Transverse colon (tissue), 4 donors: ENCODE measurements at regions not wholly inside any gene's neighbourhood (a gene's known extent, or its start where the extent isn't known, plus 50 kb on each side); places are given as distances from the start of the nearest gene placed in this dataset.

Source experiments
- DNase-seq: peaks from one replicate; pipeline ENCODE4 v3.0.0-alpha.2; 2019
- H3K27ac ChIP-seq, 4 donors: fragments of 200-600 bp; sonication (generic); 2 replicates each; pipeline ENCODE4 v1.5.1; 2016 to 2018; ENCODE audit warnings: inconsistent platforms in 4 of 4
- H3K27me3 ChIP-seq: fragments of 200-600 bp; sonication (generic); 2 replicates; pipeline ENCODE4 v1.5.1; 2017; ENCODE audit warnings: inconsistent platforms
- H3K36me3 ChIP-seq, 4 donors: fragments of 200-600 bp; sonication (generic); 2 replicates each; pipeline ENCODE4 v1.5.1; 2017 to 2019; ENCODE audit warnings: inconsistent platforms in 4 of 4
- H3K4me1 ChIP-seq, 4 donors: fragments of 200-600 bp; sonication (generic); 2 replicates each; pipeline ENCODE4 v1.5.1; 2017 to 2020; ENCODE audit warnings: inconsistent platforms in 4 of 4
- H3K4me3 ChIP-seq, 4 donors: fragments of 200-600 bp; sonication (generic); 1 replicate in 1 of 4; 2 replicates in 3 of 4; pipeline versions ENCODE4 v1.5.1 to v1.6.1; 2017 to 2019; ENCODE audit warnings: inconsistent platforms in 4 of 4
- H3K9me3 ChIP-seq, 2 donors: fragments of 200-600 bp; sonication (generic); 2 replicates each; pipeline ENCODE4 v1.5.1; 2017 to 2019; ENCODE audit warnings: inconsistent platforms in 2 of 2
- EP300 ChIP-seq: sonication (generic); formaldehyde crosslinking; IDR thresholded peaks from one replicate; pipeline ENCODE4 v1.6.1; 2017; ENCODE audit warnings: antibody characterized with exemption, low read depth
- POLR2A ChIP-seq: fragments of 450-650 bp; IDR thresholded peaks from one replicate; pipeline ENCODE4 v1.6.1; 2016; ENCODE audit warnings: antibody characterized with exemption, mild to moderate bottlenecking, moderate library complexity
- POLR2AphosphoS5 ChIP-seq, 3 donors: sonication (generic); formaldehyde crosslinking; IDR thresholded peaks; one replicate each; pipeline ENCODE4 v1.6.1; 2016; ENCODE audit warnings: antibody characterized with exemption in 3 of 3
- WGBS, 2 donors: methylation state at CpG; one replicate each; pipeline ENCODE4 v1.1.5; 2018; ENCODE audit warnings: low coverage in 1 of 2; 5-methylcytosine and 5-hydroxymethylcytosine counted together
- in situ Hi-C, 4 donors: fragments of 200-750 bp; cut with MboI; loops; one replicate each; pipeline versions ENCODE4 v1.15.0 to v1.15.1; 2017; ENCODE audit warnings: low sequenced_read_pairs in 3 of 4, low pct_ligation_motif_present in 1 of 4, low pct_unique_long_range_greater_than_20kb in 1 of 4
- intact Hi-C: fragments of 100-400 bp; cut with DNase I; formaldehyde crosslinking; loops from one replicate; pipeline ENCODE4 v1.15.1; 2023; ENCODE audit warnings: low total_unique reads
- TF ChIP-seq, protein P1 (sequence below), 5 experiments: fragments of 200-600 bp in 3 of 5; fragments of 450-650 bp in 2 of 5; sonication (generic) in 3 of 5; IDR thresholded peaks; 1 replicate in 2 of 5; 2 replicates in 3 of 5; pipeline ENCODE4 v1.5.1; 2016 to 2017; ENCODE audit warnings: antibody characterized with exemption in 5 of 5, inconsistent platforms in 3 of 5, mild to moderate bottlenecking in 2 of 5, moderate library complexity in 1 of 5

DNA sequence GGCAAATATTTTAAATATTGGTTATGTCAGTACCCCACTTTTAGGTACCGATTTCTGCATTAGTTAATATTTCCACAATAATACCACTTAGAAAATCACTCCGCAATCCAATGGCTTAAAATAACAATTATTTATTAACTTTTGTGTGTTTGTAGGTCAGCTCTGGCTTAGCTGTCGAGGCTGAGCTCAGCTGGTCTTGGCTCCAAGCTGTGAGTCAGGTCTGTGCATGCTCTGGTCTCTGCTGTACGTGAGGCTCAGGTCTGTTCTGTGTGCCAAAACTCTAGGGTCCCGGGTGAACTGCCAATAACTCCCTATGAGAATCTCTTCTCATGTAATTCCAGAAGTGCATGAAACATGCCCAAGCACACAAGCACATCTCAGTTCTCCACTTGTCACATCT lies 245.8 kb upstream of the GK2 start:
- H3K36me3 ChIP-seq = no peaks in the 10 kb centered on the region
- no peaks in the 10 kb centered on the region for H3K27me3 ChIP-seq
- TF ChIP-seq POLR2A = no peak
- no peak for TF ChIP-seq EP300
- no peak for TF ChIP-seq POLR2AphosphoS5 (IDR thresholded peaks at IDR 0.05)
- TF ChIP-seq, protein P1, sequence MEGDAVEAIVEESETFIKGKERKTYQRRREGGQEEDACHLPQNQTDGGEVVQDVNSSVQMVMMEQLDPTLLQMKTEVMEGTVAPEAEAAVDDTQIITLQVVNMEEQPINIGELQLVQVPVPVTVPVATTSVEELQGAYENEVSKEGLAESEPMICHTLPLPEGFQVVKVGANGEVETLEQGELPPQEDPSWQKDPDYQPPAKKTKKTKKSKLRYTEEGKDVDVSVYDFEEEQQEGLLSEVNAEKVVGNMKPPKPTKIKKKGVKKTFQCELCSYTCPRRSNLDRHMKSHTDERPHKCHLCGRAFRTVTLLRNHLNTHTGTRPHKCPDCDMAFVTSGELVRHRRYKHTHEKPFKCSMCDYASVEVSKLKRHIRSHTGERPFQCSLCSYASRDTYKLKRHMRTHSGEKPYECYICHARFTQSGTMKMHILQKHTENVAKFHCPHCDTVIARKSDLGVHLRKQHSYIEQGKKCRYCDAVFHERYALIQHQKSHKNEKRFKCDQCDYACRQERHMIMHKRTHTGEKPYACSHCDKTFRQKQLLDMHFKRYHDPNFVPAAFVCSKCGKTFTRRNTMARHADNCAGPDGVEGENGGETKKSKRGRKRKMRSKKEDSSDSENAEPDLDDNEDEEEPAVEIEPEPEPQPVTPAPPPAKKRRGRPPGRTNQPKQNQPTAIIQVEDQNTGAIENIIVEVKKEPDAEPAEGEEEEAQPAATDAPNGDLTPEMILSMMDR (IDR thresholded peaks at IDR 0.05) = no peak
- WGBS, 2 donors = 63 to 73% methylated on average over 2 to 5 of the region's 5 CpGs
- in situ Hi-C loops (no loop called here), intact Hi-C loops (no loop called here)
- peak overlapping the region in 1 of 4 donors; percentile 3 for H3K27ac ChIP-seq
- peaks cover 0 to 8% of the 10 kb centered on the region in 2 donors for H3K9me3 ChIP-seq
- peaks cover 6 to 20% (median 10%) of the 10 kb centered on the region in 4 donors for H3K4me1 ChIP-seq
- DNase-seq = no peak
- H3K4me3 ChIP-seq = no peak overlapping the region

DNA sequence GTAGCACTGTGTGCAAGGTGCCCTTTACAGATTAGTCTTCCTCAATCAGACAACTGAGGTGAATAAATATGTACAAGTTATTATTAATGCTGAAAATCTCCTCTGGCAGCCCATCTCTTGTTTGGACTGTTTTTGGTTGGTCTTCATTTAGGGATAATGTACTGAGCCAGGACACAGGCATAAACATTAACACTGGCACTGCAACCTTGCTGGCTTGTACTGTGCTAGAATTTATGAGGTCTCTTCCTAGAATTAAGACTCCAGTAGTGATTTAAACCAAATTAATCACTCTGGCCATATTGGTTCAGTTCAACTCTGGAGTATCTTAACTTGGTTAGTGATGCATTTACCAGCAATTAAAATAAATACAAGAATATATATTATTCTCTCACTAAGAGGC lies 244.7 kb upstream of the GK2 start:
- intact Hi-C loops (no loop called here), in situ Hi-C loops (no loop called here)
- Histone ChIP-seq H3K4me1 (peaks cover 6 to 20% (median 10%) of the 10 kb centered on the region in 4 donors), H3K4me3 (no peak overlapping the region), H3K27me3 (no peaks in the 10 kb centered on the region), H3K36me3 (no peaks in the 10 kb centered on the region), H3K9me3 (peaks cover 0 to 7% of the 10 kb centered on the region in 2 donors), H3K27ac (peak overlapping the region in 3 of 4 donors; percentile 23 to 67 (median 51))
- DNase-seq = no peak
- no peak for TF ChIP-seq POLR2AphosphoS5 (IDR thresholded peaks at IDR 0.05)

DNA sequence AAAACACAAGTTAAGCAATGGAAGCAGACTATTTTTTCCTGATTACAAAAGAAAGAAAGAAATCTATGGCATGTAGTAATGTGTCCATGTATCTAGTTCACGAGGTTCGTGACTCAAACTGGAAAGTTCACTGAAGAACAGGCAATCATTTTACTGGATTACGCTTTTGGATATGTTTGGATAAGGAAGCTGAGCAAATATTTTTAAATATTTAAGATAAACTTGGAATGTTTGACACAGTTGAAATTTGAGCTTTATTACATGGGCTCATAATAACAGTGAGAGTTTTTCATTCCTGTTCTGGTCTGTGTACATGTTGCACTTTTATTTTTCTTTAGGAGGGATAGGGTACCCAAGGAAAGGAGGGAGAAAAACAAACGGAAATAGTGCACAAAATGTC lies 244.2 kb upstream of the GK2 start:
- peak overlapping the region in 3 of 4 donors; percentile 23 to 67 (median 51) for H3K27ac ChIP-seq

DNA sequence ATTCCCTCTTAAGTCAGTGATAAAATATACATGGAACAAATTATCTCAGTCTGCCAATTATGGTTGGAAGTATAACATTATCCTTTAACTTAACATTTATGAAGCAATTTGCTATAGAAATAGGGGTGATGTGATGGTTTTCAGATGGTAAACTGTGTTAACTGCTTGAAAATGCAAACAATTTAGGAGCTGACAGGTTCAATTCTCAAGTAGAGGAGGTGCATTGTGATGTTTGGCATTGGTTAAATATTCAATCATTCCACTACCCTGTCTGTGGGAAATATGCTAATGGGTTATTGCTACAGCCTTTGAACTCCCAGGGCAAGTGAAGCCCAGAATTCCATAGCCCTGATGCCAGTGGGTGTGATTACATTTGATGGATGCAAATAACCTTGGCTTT lies 243.4 kb upstream of the GK2 start:
- Histone ChIP-seq H3K9me3 (no peaks in the 10 kb centered on the region), H3K36me3 (no peaks in the 10 kb centered on the region), H3K4me1 (peaks cover 6 to 20% (median 10%) of the 10 kb centered on the region in 4 donors), H3K4me3 (no peak overlapping the region), H3K27ac (peak overlapping the region; percentile 6 to 67 (median 37)), H3K27me3 (no peaks in the 10 kb centered on the region)
- in situ Hi-C loops = no loop called here
- intact Hi-C loops = no loop called here
- TF ChIP-seq EP300 (no peak), POLR2AphosphoS5 (IDR thresholded peaks at IDR 0.05) (no peak)
- no peak for DNase-seq

More for the DNA sequence above, 244.2 kb upstream of the GK2 start:
- intact Hi-C loops (no loop called here), in situ Hi-C loops (no loop called here)
- 25 to 30% methylated on average over 4 of the region's 4 CpGs for WGBS, 2 donors
- TF ChIP-seq POLR2AphosphoS5 (IDR thresholded peaks at IDR 0.05) (peak in 1 of 3 donors; percentile 28), POLR2A (no peak)
- DNase-seq = no peak
- Histone ChIP-seq H3K9me3 (peaks cover 0 to 2% of the 10 kb centered on the region in 2 donors), H3K27me3 (no peaks in the 10 kb centered on the region), H3K36me3 (no peaks in the 10 kb centered on the region), H3K4me3 (no peak overlapping the region), H3K4me1 (peaks cover 6 to 20% (median 10%) of the 10 kb centered on the region in 4 donors)

DNA sequence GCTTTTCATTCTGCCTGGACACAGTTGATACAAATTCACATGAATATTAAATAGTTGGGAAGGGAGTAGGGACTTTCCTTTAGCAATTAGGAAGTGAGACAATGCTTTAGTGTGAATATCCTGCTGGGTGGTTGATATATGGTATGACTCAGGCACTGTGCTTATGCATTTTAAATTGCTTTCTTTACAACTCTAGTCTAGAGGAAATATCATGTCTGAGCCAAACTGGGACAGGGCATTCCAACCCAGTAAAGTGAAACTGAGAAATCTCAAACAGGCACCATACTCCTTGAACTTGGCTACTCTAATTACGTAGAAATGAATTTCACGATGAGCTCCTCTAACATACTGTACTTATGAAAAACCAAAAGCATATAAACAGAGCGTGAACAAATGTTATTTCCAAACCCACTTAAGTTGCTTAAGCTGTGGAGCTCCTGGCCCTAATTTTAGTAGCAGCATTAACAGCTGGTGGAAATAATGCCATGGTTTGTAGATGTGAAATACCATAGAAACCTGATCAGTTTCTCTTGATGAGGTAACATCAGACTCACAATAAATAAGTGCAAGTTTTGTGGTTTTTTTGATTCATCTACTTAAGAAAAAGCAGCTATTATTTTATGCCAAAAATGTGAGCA lies 242.9 kb upstream of the GK2 start:
- in situ Hi-C loops (no loop called here), intact Hi-C loops (no loop called here)
- Histone ChIP-seq H3K27ac (peak overlapping the region; percentile 6 to 67 (median 44)), H3K36me3 (no peaks in the 10 kb centered on the region), H3K4me3 (no peak overlapping the region), H3K9me3 (no peaks in the 10 kb centered on the region), H3K4me1 (peaks cover 6 to 20% (median 10%) of the 10 kb centered on the region in 4 donors), H3K27me3 (no peaks in the 10 kb centered on the region)
- no peak for DNase-seq
- 36 to 49% methylated on average over 3 of the region's 3 CpGs for WGBS, 2 donors
- TF ChIP-seq POLR2AphosphoS5 (IDR thresholded peaks at IDR 0.05) = peak in 1 of 3 donors; percentile 44
- TF ChIP-seq EP300 = no peak

DNA sequence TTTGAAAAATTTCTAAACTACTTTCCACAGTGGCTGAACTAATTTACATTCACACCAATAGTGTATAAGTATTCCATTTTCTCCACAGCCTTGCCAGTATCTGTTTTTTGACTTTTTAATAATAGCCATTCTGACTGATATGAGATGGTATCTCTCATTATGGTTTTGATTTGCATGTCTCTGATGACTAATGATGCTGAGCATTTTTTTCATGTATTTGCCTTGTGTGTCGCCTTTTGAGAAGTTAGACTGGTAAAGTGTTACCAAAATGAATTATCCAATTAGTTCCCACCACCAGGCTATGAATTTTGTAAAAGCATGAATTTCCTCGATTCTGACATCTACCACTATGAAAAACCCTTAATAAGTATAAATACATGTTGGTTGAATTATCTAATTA lies 242.2 kb upstream of the GK2 start:
- H3K4me1 ChIP-seq = peaks cover 6 to 20% (median 10%) of the 10 kb centered on the region in 4 donors
- TF ChIP-seq POLR2AphosphoS5 (IDR thresholded peaks at IDR 0.05) = no peak
- TF ChIP-seq, protein P1 (IDR thresholded peaks at IDR 0.05) = no peak
- TF ChIP-seq POLR2A = no peak
- TF ChIP-seq EP300 = no peak
- intact Hi-C loops = no loop called here
- H3K27me3 ChIP-seq = no peaks in the 10 kb centered on the region
- no peaks in the 10 kb centered on the region for H3K9me3 ChIP-seq
- no peak for DNase-seq
- WGBS, 2 donors = 69 to 77% methylated on average over 2 of the region's 2 CpGs
- H3K4me3 ChIP-seq = no peak overlapping the region
- H3K36me3 ChIP-seq = no peaks in the 10 kb centered on the region
- H3K27ac ChIP-seq = peak overlapping the region in 3 of 4 donors; percentile 36 to 67 (median 51)
- in situ Hi-C loops = no loop called here
